Activated CD4-positive, alpha-beta memory T cell treated with anti-CD3 and anti-CD28 coated beads, Interleukin-2, amount 10 ng/mL, durations not matched to agents 7 days and 5 days (primary cell): ENCODE measurements at regions not wholly inside any gene's neighbourhood (a gene's known extent, or its start where the extent isn't known, plus 50 kb on each side); places are given as distances from the start of the nearest gene placed in this dataset.

ENCODE experiments used
- CTCF ChIA-PET: fragments of 350-600 bp; sonication (Branson Sonifier 250); formaldehyde crosslinking; loops from one replicate; lab custom pipeline; 2021; ENCODE audit warnings: antibody characterized with exemption, inconsistent platforms; lab: Charles Lee
- POLR2A ChIA-PET: fragments of 350-600 bp; sonication (Branson Sonifier 250); formaldehyde crosslinking; loops from one replicate; lab custom pipeline; 2021; ENCODE audit warnings: antibody characterized with exemption; lab: Charles Lee
- DNase-seq: peaks from one replicate; pipeline ENCODE4 v3.0.0-alpha.2; 2020
- H3K27ac Mint-ChIP-seq: one replicate; pipeline ENCODE4 v1.8.0; 2021; ENCODE audit warnings: mild to moderate bottlenecking, mixed read lengths
- H3K27me3 Mint-ChIP-seq: one replicate; pipeline ENCODE4 v1.8.0; 2021; ENCODE audit warnings: mixed read lengths
- H3K36me3 Mint-ChIP-seq: one replicate; pipeline ENCODE4 v1.8.0; 2021; ENCODE audit warnings: low read depth, mixed read lengths
- H3K4me1 Mint-ChIP-seq: one replicate; pipeline ENCODE4 v1.8.0; 2021; ENCODE audit warnings: mixed read lengths
- H3K4me3 Mint-ChIP-seq: one replicate; pipeline ENCODE4 v1.8.0; 2021; ENCODE audit warnings: mild to moderate bottlenecking, mixed read lengths
- H3K9me3 Mint-ChIP-seq: one replicate; pipeline ENCODE4 v1.8.0; 2021; ENCODE audit warnings: mixed read lengths

- no peak overlapping the region for H3K27ac Mint-ChIP-seq
- H3K9me3 Mint-ChIP-seq = no peaks in the 10 kb centered on the region
- CTCF ChIA-PET = no interaction called here
- no peak overlapping the region for H3K4me3 Mint-ChIP-seq
- H3K36me3 Mint-ChIP-seq = no peaks in the 10 kb centered on the region
- POLR2A ChIA-PET = no interaction called here
- H3K27me3 Mint-ChIP-seq = peaks cover 8% of the 10 kb centered on the region
- no peak for DNase-seq
- no peaks in the 10 kb centered on the region for H3K4me1 Mint-ChIP-seq
Observed at GRCh38 chr15:61449186-61449702, 220.1 kb upstream of the RORA start.

GRCh38 chr15:61447981-61448380 lies 218.9 kb upstream of the RORA start:
- POLR2A ChIA-PET = no interaction called here
- no peaks in the 10 kb centered on the region for H3K9me3 Mint-ChIP-seq
- CTCF ChIA-PET = interaction anchor here (0.7 kb wide), 1 partner anchor 40 kb away, joined by 3 read pairs; no protein-coding TSS in a partner anchor
- no peaks in the 10 kb centered on the region for H3K4me1 Mint-ChIP-seq
- DNase-seq = no peak
- no peak overlapping the region for H3K27ac Mint-ChIP-seq
- no peaks in the 10 kb centered on the region for H3K36me3 Mint-ChIP-seq
- no peak overlapping the region for H3K4me3 Mint-ChIP-seq
- H3K27me3 Mint-ChIP-seq = peaks cover 5% of the 10 kb centered on the region

- Mint-ChIP-seq H3K9me3 (no peaks in the 10 kb centered on the region), H3K36me3 (no peaks in the 10 kb centered on the region), H3K4me1 (no peaks in the 10 kb centered on the region), H3K27ac (no peak overlapping the region), H3K27me3 (peaks cover 5% of the 10 kb centered on the region), H3K4me3 (no peak overlapping the region)
- CTCF ChIA-PET = no interaction called here
- POLR2A ChIA-PET = no interaction called here
- DNase-seq = no peak
Observed at GRCh38 chr15:61444585-61444984, 215.5 kb upstream of the RORA start.

- peaks cover 5% of the 10 kb centered on the region for H3K27me3 Mint-ChIP-seq
- no peak overlapping the region for H3K27ac Mint-ChIP-seq
- CTCF ChIA-PET = no interaction called here
Observed at GRCh38 chr15:61442821-61443220, 213.7 kb upstream of the RORA start.

GRCh38 chr15:61441891-61442290 lies 212.8 kb upstream of the RORA start:
- no peak for DNase-seq
- Mint-ChIP-seq H3K36me3 (no peaks in the 10 kb centered on the region), H3K9me3 (no peaks in the 10 kb centered on the region), H3K27ac (no peak overlapping the region), H3K4me3 (no peak overlapping the region), H3K4me1 (no peaks in the 10 kb centered on the region), H3K27me3 (peaks cover 5% of the 10 kb centered on the region)
- CTCF ChIA-PET = no interaction called here
- POLR2A ChIA-PET = no interaction called here

More at GRCh38 chr15:61442821-61443220, 213.7 kb upstream of the RORA start:
- no peak for DNase-seq
- POLR2A ChIA-PET = no interaction called here
- H3K36me3 Mint-ChIP-seq = no peaks in the 10 kb centered on the region
- H3K4me3 Mint-ChIP-seq = no peak overlapping the region
- no peaks in the 10 kb centered on the region for H3K9me3 Mint-ChIP-seq
- no peaks in the 10 kb centered on the region for H3K4me1 Mint-ChIP-seq

GRCh38 chr15:61426466-61426865 lies 197.4 kb upstream of the RORA start:
- DNase-seq = no peak
- ChIA-PET POLR2A (no interaction called here), CTCF (no interaction called here)
- peaks cover 1% of the 10 kb centered on the region for H3K27me3 Mint-ChIP-seq
- no peaks in the 10 kb centered on the region for H3K36me3 Mint-ChIP-seq
- no peak overlapping the region for H3K4me3 Mint-ChIP-seq
- no peak overlapping the region for H3K27ac Mint-ChIP-seq
- no peaks in the 10 kb centered on the region for H3K4me1 Mint-ChIP-seq
- no peaks in the 10 kb centered on the region for H3K9me3 Mint-ChIP-seq

GRCh38 chr15:61425934-61426333 lies 196.8 kb upstream of the RORA start:
- Mint-ChIP-seq H3K36me3 (no peaks in the 10 kb centered on the region), H3K27me3 (peaks cover 1% of the 10 kb centered on the region), H3K27ac (no peak overlapping the region), H3K4me1 (no peaks in the 10 kb centered on the region), H3K4me3 (no peak overlapping the region), H3K9me3 (no peaks in the 10 kb centered on the region)
- POLR2A ChIA-PET = no interaction called here
- no peak for DNase-seq
- CTCF ChIA-PET = no interaction called here

GRCh38 chr15:61422773-61423172 lies 193.7 kb upstream of the RORA start:
- Mint-ChIP-seq H3K9me3 (no peaks in the 10 kb centered on the region), H3K4me1 (no peaks in the 10 kb centered on the region), H3K36me3 (no peaks in the 10 kb centered on the region), H3K27me3 (peaks cover 3% of the 10 kb centered on the region), H3K4me3 (no peak overlapping the region), H3K27ac (no peak overlapping the region)
- no peak for DNase-seq
- CTCF ChIA-PET = no interaction called here
- POLR2A ChIA-PET = no interaction called here

- Mint-ChIP-seq H3K4me1 (no peaks in the 10 kb centered on the region), H3K27me3 (peaks cover 4% of the 10 kb centered on the region), H3K27ac (no peak overlapping the region), H3K36me3 (no peaks in the 10 kb centered on the region), H3K4me3 (no peak overlapping the region), H3K9me3 (no peaks in the 10 kb centered on the region)
- DNase-seq = no peak
- ChIA-PET CTCF (no interaction called here), POLR2A (no interaction called here)
Observed at GRCh38 chr15:61421938-61422337, 192.8 kb upstream of the RORA start.

GRCh38 chr15:61421470-61421869 lies 192.4 kb upstream of the RORA start:
- ChIA-PET POLR2A (no interaction called here), CTCF (no interaction called here)

GRCh38 chr15:61420546-61420945 lies 191.4 kb upstream of the RORA start:
- CTCF ChIA-PET = no interaction called here
- H3K36me3 Mint-ChIP-seq = no peaks in the 10 kb centered on the region
- POLR2A ChIA-PET = no interaction called here
- H3K9me3 Mint-ChIP-seq = no peaks in the 10 kb centered on the region
- H3K4me3 Mint-ChIP-seq = no peak overlapping the region
- no peaks in the 10 kb centered on the region for H3K4me1 Mint-ChIP-seq
- no peak overlapping the region for H3K27ac Mint-ChIP-seq
- peaks cover 4% of the 10 kb centered on the region for H3K27me3 Mint-ChIP-seq
- DNase-seq = no peak

More at GRCh38 chr15:61421470-61421869, 192.4 kb upstream of the RORA start:
- H3K27me3 Mint-ChIP-seq = peaks cover 4% of the 10 kb centered on the region
- H3K36me3 Mint-ChIP-seq = no peaks in the 10 kb centered on the region
- H3K9me3 Mint-ChIP-seq = no peaks in the 10 kb centered on the region
- DNase-seq = no peak
- no peak overlapping the region for H3K27ac Mint-ChIP-seq
- no peak overlapping the region for H3K4me3 Mint-ChIP-seq
- H3K4me1 Mint-ChIP-seq = no peaks in the 10 kb centered on the region

GRCh38 chr15:61415617-61416120 lies 186.6 kb upstream of the RORA start:
- H3K9me3 Mint-ChIP-seq = no peaks in the 10 kb centered on the region
- H3K4me1 Mint-ChIP-seq = no peaks in the 10 kb centered on the region
- no peak overlapping the region for H3K27ac Mint-ChIP-seq
- POLR2A ChIA-PET = no interaction called here
- H3K4me3 Mint-ChIP-seq = no peak overlapping the region
- no peak for DNase-seq
- CTCF ChIA-PET = no interaction called here
- no peaks in the 10 kb centered on the region for H3K36me3 Mint-ChIP-seq
- H3K27me3 Mint-ChIP-seq = peaks cover 4% of the 10 kb centered on the region

- H3K27ac Mint-ChIP-seq = no peak overlapping the region
- peaks cover 3% of the 10 kb centered on the region for H3K27me3 Mint-ChIP-seq
- no peaks in the 10 kb centered on the region for H3K36me3 Mint-ChIP-seq
- no peaks in the 10 kb centered on the region for H3K9me3 Mint-ChIP-seq
- no peak for DNase-seq
- H3K4me3 Mint-ChIP-seq = no peak overlapping the region
- no peaks in the 10 kb centered on the region for H3K4me1 Mint-ChIP-seq
- CTCF ChIA-PET = no interaction called here
- POLR2A ChIA-PET = no interaction called here
Observed at GRCh38 chr15:61411902-61412510, 182.9 kb upstream of the RORA start.

- no peak for DNase-seq
- peaks cover 3% of the 10 kb centered on the region for H3K27me3 Mint-ChIP-seq
- ChIA-PET POLR2A (no interaction called here), CTCF (no interaction called here)
- H3K4me3 Mint-ChIP-seq = no peak overlapping the region
- H3K36me3 Mint-ChIP-seq = no peaks in the 10 kb centered on the region
- H3K4me1 Mint-ChIP-seq = no peaks in the 10 kb centered on the region
- no peaks in the 10 kb centered on the region for H3K9me3 Mint-ChIP-seq
- no peak overlapping the region for H3K27ac Mint-ChIP-seq
Observed at GRCh38 chr15:61410662-61411061, 181.6 kb upstream of the RORA start.
